GM23338 (cell line): ENCODE measurements at regions not wholly inside any gene's neighbourhood (a gene's known extent, or its start where the extent isn't known, plus 50 kb on each side); places are given as distances from the start of the nearest gene placed in this dataset.

Experiments
- ATAC-seq: fragments of 200-7000 bp; cut with Tn5 transposase; 3 replicates; pipeline ENCODE4 v1.9.1; 2020
- DNase-seq: peaks from one replicate; pipeline ENCODE4 v3.0.0-alpha.2; 2015; ENCODE audit warnings: low spot score
- H2AFZ ChIP-seq: fragments of 200-600 bp; sonication (generic); 2 replicates; pipeline ENCODE4 v1.8.0; 2016; ENCODE audit warnings: antibody characterized with exemption, mild to moderate bottlenecking, moderate library complexity
- H3F3A ChIP-seq: fragments of 200-600 bp; sonication (generic); replicated peaks from 2 replicates; pipeline ENCODE4 v1.8.0; 2017; ENCODE audit warnings: antibody characterized with exemption, mixed run types, low read depth
- H3K27ac ChIP-seq: fragments of 200-600 bp; sonication (generic); 2 replicates; pipeline ENCODE4 v1.6.1; 2016; ENCODE audit warnings: low read depth
- H3K27me3 ChIP-seq: fragments of 200-600 bp; sonication (generic); 2 replicates; pipeline ENCODE4 v1.8.0; 2016; ENCODE audit warnings: mild to moderate bottlenecking, mixed run types, moderate library complexity; ENCODE audit not compliant: insufficient read depth
- H3K36me3 ChIP-seq: fragments of 200-600 bp; sonication (generic); 2 replicates; pipeline ENCODE4 v1.8.0; 2016; ENCODE audit warnings: mild to moderate bottlenecking; ENCODE audit not compliant: insufficient read depth
- H3K4me1 ChIP-seq: fragments of 200-600 bp; sonication (generic); 2 replicates; pipeline ENCODE4 v1.8.0; 2016; ENCODE audit warnings: mild to moderate bottlenecking, moderate library complexity; ENCODE audit not compliant: insufficient read depth
- H3K4me2 ChIP-seq: fragments of 200-600 bp; sonication (generic); 2 replicates; pipeline ENCODE4 v1.7.1; 2017; ENCODE audit warnings: mixed run types
- H3K4me3 ChIP-seq: fragments of 200-600 bp; sonication (generic); 2 replicates; pipeline ENCODE4 v1.6.1; 2016; ENCODE audit warnings: mixed run types
- H3K79me2 ChIP-seq: fragments of 200-600 bp; sonication (generic); replicated peaks from 2 replicates; pipeline ENCODE4 v1.8.0; 2017; ENCODE audit warnings: mild to moderate bottlenecking; ENCODE audit not compliant: insufficient read depth
- H3K9me2 ChIP-seq: fragments of 200-600 bp; sonication (generic); 2 replicates; pipeline ENCODE4 v1.8.0; 2017; ENCODE audit not compliant: insufficient read depth
- H4K20me1 ChIP-seq: fragments of 200-600 bp; sonication (generic); replicated peaks from 2 replicates; pipeline ENCODE4 v1.8.0; 2017; ENCODE audit warnings: mild to moderate bottlenecking; ENCODE audit not compliant: insufficient read depth
- H3K27ac Mint-ChIP-seq: 2 replicates; pipeline ENCODE4 v1.8.0; 2020; ENCODE audit warnings: inconsistent platforms, mild to moderate bottlenecking, moderate library complexity, mixed read lengths
- H3K27me3 Mint-ChIP-seq: 3 replicates; pipeline ENCODE4 v1.8.0; 2022; ENCODE audit warnings: low read depth, mild to moderate bottlenecking, moderate library complexity, mixed read lengths, inconsistent platforms; ENCODE audit not compliant: insufficient read depth, poor library complexity
- H3K36me3 Mint-ChIP-seq: 3 replicates; pipeline ENCODE4 v1.8.0; 2021; ENCODE audit warnings: low read depth, mild to moderate bottlenecking, inconsistent platforms, moderate library complexity, mixed read lengths
- H3K4me1 Mint-ChIP-seq: 3 replicates; pipeline ENCODE4 v1.8.0; 2020; ENCODE audit warnings: mild to moderate bottlenecking, inconsistent platforms, mixed read lengths
- H3K4me3 Mint-ChIP-seq: 3 replicates; pipeline ENCODE4 v1.8.0; 2021; ENCODE audit warnings: moderate library complexity, mild to moderate bottlenecking, inconsistent platforms, mixed read lengths
- H3K9me3 Mint-ChIP-seq: 3 replicates; pipeline ENCODE4 v1.8.0; 2020; ENCODE audit warnings: moderate library complexity, mild to moderate bottlenecking, inconsistent platforms, mixed read lengths
- ETS1 ChIP-seq: IDR thresholded peaks from 2 replicates; pipeline ENCODE4 v1.6.1; 2016; ENCODE audit warnings: antibody characterized with exemption
- EZH2 ChIP-seq: fragments of 200-600 bp; sonication (generic); IDR thresholded peaks from one replicate; pipeline ENCODE4 v1.8.0; 2017; ENCODE audit warnings: antibody characterized with exemption, mild to moderate bottlenecking, low read depth; ENCODE audit not compliant: unreplicated experiment
- NANOG ChIP-seq: IDR thresholded peaks from 2 replicates; pipeline ENCODE4 v1.6.1; 2016; ENCODE audit warnings: antibody characterized with exemption, borderline replicate concordance
- STAT1 ChIP-seq: IDR thresholded peaks from one replicate; pipeline ENCODE4 v1.6.1; 2016; ENCODE audit warnings: antibody characterized with exemption; ENCODE audit not compliant: unreplicated experiment
- ZNF114 ChIP-seq: fragments of 250-450 bp; sonication (Bioruptor Pico); IDR thresholded peaks from 2 replicates; pipeline ENCODE4 v1.5.0; 2020; ENCODE audit warnings: mild to moderate bottlenecking, moderate library complexity
- TF ChIP-seq, protein P1 (sequence below): IDR thresholded peaks from one replicate; pipeline ENCODE4 v1.6.1; 2018; ENCODE audit warnings: antibody characterized with exemption; ENCODE audit not compliant: unreplicated experiment
- TF ChIP-seq, protein P2 (sequence below), 2 experiments: fragments of 200-600 bp in 1 of 2; sonication (generic) in 1 of 2; conservative IDR thresholded peaks; 2 replicates each; pipeline versions ENCODE4 v1.5.1 to v1.6.1; 2016 to 2017; ENCODE audit warnings: antibody characterized with exemption in 2 of 2, low read depth in 2 of 2, mild to moderate bottlenecking in 2 of 2, moderate library complexity in 1 of 2
- TF ChIP-seq, protein P3 (sequence below): fragments of 250-450 bp; sonication (Bioruptor Pico); IDR thresholded peaks from 2 replicates; pipeline ENCODE4 v1.5.0; 2020; ENCODE audit warnings: mild to moderate bottlenecking, moderate library complexity

GRCh38 chr3:124202754-124203153 lies 210.8 kb upstream of the ROPN1 start (continued):
- TF ChIP-seq STAT1 = no peak
- TF ChIP-seq, protein P1, sequence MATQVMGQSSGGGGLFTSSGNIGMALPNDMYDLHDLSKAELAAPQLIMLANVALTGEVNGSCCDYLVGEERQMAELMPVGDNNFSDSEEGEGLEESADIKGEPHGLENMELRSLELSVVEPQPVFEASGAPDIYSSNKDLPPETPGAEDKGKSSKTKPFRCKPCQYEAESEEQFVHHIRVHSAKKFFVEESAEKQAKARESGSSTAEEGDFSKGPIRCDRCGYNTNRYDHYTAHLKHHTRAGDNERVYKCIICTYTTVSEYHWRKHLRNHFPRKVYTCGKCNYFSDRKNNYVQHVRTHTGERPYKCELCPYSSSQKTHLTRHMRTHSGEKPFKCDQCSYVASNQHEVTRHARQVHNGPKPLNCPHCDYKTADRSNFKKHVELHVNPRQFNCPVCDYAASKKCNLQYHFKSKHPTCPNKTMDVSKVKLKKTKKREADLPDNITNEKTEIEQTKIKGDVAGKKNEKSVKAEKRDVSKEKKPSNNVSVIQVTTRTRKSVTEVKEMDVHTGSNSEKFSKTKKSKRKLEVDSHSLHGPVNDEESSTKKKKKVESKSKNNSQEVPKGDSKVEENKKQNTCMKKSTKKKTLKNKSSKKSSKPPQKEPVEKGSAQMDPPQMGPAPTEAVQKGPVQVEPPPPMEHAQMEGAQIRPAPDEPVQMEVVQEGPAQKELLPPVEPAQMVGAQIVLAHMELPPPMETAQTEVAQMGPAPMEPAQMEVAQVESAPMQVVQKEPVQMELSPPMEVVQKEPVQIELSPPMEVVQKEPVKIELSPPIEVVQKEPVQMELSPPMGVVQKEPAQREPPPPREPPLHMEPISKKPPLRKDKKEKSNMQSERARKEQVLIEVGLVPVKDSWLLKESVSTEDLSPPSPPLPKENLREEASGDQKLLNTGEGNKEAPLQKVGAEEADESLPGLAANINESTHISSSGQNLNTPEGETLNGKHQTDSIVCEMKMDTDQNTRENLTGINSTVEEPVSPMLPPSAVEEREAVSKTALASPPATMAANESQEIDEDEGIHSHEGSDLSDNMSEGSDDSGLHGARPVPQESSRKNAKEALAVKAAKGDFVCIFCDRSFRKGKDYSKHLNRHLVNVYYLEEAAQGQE = no peak
- no peak for TF ChIP-seq ETS1
- TF ChIP-seq, protein P2, sequence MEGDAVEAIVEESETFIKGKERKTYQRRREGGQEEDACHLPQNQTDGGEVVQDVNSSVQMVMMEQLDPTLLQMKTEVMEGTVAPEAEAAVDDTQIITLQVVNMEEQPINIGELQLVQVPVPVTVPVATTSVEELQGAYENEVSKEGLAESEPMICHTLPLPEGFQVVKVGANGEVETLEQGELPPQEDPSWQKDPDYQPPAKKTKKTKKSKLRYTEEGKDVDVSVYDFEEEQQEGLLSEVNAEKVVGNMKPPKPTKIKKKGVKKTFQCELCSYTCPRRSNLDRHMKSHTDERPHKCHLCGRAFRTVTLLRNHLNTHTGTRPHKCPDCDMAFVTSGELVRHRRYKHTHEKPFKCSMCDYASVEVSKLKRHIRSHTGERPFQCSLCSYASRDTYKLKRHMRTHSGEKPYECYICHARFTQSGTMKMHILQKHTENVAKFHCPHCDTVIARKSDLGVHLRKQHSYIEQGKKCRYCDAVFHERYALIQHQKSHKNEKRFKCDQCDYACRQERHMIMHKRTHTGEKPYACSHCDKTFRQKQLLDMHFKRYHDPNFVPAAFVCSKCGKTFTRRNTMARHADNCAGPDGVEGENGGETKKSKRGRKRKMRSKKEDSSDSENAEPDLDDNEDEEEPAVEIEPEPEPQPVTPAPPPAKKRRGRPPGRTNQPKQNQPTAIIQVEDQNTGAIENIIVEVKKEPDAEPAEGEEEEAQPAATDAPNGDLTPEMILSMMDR (conservative IDR thresholded peaks at IDR 0.05; ENCODE audit: low read depth in 2 of 2) = no peak
- no peak for TF ChIP-seq ZNF114 (CRISPR knock-in tag)
- no peak for TF ChIP-seq NANOG

GRCh38 chr3:124203292-124203691 lies 211.4 kb upstream of the ROPN1 start:
- Histone ChIP-seq H3K4me3 (no peak overlapping the region), H3K4me1 (no peaks in the 10 kb centered on the region), H3K9me2 (0 out of 2 replicates have a peak, but pooled peaks cover 5% of the 10 kb centered on the region), H2AFZ (no peak overlapping the region), H3K79me2 (no peaks in the 10 kb centered on the region), H3K27me3 (no peaks in the 10 kb centered on the region), H3K36me3 (no peaks in the 10 kb centered on the region), H3K27ac (no peak overlapping the region), H4K20me1 (no peaks in the 10 kb centered on the region), H3K4me2 (no peak overlapping the region), H3F3A (no peaks in the 10 kb centered on the region)
- ATAC-seq (peak; percentile 79), DNase-seq (no peak)
- Mint-ChIP-seq H3K27me3 (peaks cover 2% of the 10 kb centered on the region), H3K4me1 (peaks cover 14% of the 10 kb centered on the region), H3K36me3 (no peaks in the 10 kb centered on the region), H3K9me3 (no peaks in the 10 kb centered on the region), H3K4me3 (no peak overlapping the region), H3K27ac (no peak overlapping the region)
- TF ChIP-seq STAT1 (no peak), ZNF114 (CRISPR knock-in tag) (no peak), EZH2 (no peak), ETS1 (no peak)
- TF ChIP-seq, protein P2 (conservative IDR thresholded peaks at IDR 0.05; ENCODE audit: low read depth in 2 of 2) = no peak
- TF ChIP-seq, protein P3, sequence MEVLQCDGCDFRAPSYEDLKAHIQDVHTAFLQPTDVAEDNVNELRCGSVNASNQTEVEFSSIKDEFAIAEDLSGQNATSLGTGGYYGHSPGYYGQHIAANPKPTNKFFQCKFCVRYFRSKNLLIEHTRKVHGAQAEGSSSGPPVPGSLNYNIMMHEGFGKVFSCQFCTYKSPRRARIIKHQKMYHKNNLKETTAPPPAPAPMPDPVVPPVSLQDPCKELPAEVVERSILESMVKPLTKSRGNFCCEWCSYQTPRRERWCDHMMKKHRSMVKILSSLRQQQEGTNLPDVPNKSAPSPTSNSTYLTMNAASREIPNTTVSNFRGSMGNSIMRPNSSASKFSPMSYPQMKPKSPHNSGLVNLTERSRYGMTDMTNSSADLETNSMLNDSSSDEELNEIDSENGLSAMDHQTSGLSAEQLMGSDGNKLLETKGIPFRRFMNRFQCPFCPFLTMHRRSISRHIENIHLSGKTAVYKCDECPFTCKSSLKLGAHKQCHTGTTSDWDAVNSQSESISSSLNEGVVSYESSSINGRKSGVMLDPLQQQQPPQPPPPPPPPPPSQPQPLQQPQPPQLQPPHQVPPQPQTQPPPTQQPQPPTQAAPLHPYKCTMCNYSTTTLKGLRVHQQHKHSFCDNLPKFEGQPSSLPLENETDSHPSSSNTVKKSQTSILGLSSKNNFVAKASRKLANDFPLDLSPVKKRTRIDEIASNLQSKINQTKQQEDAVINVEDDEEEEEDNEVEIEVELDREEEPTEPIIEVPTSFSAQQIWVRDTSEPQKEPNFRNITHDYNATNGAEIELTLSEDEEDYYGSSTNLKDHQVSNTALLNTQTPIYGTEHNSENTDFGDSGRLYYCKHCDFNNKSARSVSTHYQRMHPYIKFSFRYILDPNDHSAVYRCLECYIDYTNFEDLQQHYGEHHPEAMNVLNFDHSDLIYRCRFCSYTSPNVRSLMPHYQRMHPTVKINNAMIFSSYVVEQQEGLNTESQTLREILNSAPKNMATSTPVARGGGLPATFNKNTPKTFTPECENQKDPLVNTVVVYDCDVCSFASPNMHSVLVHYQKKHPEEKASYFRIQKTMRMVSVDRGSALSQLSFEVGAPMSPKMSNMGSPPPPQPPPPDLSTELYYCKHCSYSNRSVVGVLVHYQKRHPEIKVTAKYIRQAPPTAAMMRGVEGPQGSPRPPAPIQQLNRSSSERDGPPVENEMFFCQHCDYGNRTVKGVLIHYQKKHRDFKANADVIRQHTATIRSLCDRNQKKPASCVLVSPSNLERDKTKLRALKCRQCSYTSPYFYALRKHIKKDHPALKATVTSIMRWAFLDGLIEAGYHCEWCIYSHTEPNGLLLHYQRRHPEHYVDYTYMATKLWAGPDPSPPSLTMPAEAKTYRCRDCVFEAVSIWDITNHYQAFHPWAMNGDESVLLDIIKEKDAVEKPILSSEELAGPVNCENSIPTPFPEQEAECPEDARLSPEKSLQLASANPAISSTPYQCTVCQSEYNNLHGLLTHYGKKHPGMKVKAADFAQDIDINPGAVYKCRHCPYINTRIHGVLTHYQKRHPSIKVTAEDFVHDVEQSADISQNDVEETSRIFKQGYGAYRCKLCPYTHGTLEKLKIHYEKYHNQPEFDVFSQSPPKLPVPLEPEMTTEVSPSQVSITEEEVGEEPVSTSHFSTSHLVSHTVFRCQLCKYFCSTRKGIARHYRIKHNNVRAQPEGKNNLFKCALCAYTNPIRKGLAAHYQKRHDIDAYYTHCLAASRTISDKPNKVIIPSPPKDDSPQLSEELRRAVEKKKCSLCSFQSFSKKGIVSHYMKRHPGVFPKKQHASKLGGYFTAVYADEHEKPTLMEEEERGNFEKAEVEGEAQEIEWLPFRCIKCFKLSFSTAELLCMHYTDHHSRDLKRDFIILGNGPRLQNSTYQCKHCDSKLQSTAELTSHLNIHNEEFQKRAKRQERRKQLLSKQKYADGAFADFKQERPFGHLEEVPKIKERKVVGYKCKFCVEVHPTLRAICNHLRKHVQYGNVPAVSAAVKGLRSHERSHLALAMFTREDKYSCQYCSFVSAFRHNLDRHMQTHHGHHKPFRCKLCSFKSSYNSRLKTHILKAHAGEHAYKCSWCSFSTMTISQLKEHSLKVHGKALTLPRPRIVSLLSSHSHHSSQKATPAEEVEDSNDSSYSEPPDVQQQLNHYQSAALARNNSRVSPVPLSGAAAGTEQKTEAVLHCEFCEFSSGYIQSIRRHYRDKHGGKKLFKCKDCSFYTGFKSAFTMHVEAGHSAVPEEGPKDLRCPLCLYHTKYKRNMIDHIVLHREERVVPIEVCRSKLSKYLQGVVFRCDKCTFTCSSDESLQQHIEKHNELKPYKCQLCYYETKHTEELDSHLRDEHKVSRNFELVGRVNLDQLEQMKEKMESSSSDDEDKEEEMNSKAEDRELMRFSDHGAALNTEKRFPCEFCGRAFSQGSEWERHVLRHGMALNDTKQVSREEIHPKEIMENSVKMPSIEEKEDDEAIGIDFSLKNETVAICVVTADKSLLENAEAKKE (CRISPR knock-in tag) = no peak
